CD4-positive, alpha-beta T cell treated with Interleukin-6 at 100 ng/mL for 8 hours (primary cell): ENCODE measurements at regions not wholly inside any gene's neighbourhood (a gene's known extent, or its start where the extent isn't known, plus 50 kb on each side); places are given as distances from the start of the nearest gene placed in this dataset.
"Not testable (repeated sequence)": the region's sequence is repeated elsewhere in the genome, so short reads cannot be mapped to it uniquely, and the experiment has no call there.

Experiments
- DNase-seq: peaks from one replicate; pipeline ENCODE4 v3.0.0-alpha.2; 2020; ENCODE audit warnings: mixed read lengths, low spot score

- no peak for DNase-seq
Observed at GRCh38 chr13:97520061-97520460, 86.1 kb downstream of the RAP2A start.

GRCh38 chr13:97520866-97521265 is 86.9 kb downstream of the RAP2A start:
- DNase-seq: no peak

- DNase-seq: no peak
Observed at GRCh38 chr13:97521726-97522125, 87.8 kb downstream of the RAP2A start.

GRCh38 chr13:97522243-97522642 is 88.3 kb downstream of the RAP2A start:
- no peak for DNase-seq

- DNase-seq: no peak
Observed at GRCh38 chr13:97526556-97526955, 92.6 kb downstream of the RAP2A start.

GRCh38 chr13:97528518-97528917 is 94.5 kb downstream of the RAP2A start:
- no peak for DNase-seq

GRCh38 chr13:97534540-97534939 is 100.6 kb downstream of the RAP2A start:
- DNase-seq: no peak

GRCh38 chr13:97535614-97536013 is 101.6 kb downstream of the RAP2A start:
- DNase-seq: no peak

- DNase-seq: no peak
Observed at GRCh38 chr13:97537110-97537509, 103.1 kb downstream of the RAP2A start.

GRCh38 chr13:97538203-97538602 is 104.2 kb downstream of the RAP2A start:
- DNase-seq: no peak

- no peak for DNase-seq
Observed at GRCh38 chr13:97539651-97540610, 106.0 kb downstream of the RAP2A start.

GRCh38 chr13:97540696-97541095 is 106.7 kb downstream of the RAP2A start:
- no peak for DNase-seq

- DNase-seq: no peak
Observed at GRCh38 chr13:97542102-97542685, 108.2 kb downstream of the RAP2A start.

- DNase-seq: no peak
Observed at GRCh38 chr13:97544031-97544765, 110.2 kb downstream of the RAP2A start.

- not testable (repeated sequence) for DNase-seq
Observed at GRCh38 chr13:97544971-97545499, 111.1 kb downstream of the RAP2A start.

- DNase-seq: no peak
Observed at GRCh38 chr13:97548138-97548537, 114.2 kb downstream of the RAP2A start.

GRCh38 chr13:97548711-97549110 is 114.7 kb downstream of the RAP2A start:
- DNase-seq: no peak

GRCh38 chr13:97549201-97549600 is 115.2 kb downstream of the RAP2A start:
- DNase-seq: no peak

- no peak for DNase-seq
Observed at GRCh38 chr13:97554496-97554895, 120.5 kb downstream of the RAP2A start.

- no peak for DNase-seq
Observed at GRCh38 chr13:97555034-97555433, 121.1 kb downstream of the RAP2A start.

GRCh38 chr13:97559030-97559429 is 125.1 kb downstream of the RAP2A start:
- no peak for DNase-seq

- no peak for DNase-seq
Observed at GRCh38 chr13:97559981-97560380, 126.0 kb downstream of the RAP2A start.
